ENCODE measurements at regions not wholly inside any gene's neighbourhood (a gene's known extent, or its start where the extent isn't known, plus 50 kb on each side); places are given as distances from the start of the nearest gene placed in this dataset.

- Histone ChIP-seq H3K36me3 (no peaks in the 10 kb centered on the region), H3K27me3 (ENCODE audit: low read depth) (no peaks in the 10 kb centered on the region), H3K9me3 (replicated peaks) (no peaks in the 10 kb centered on the region), H3K4me1 (no peaks in the 10 kb centered on the region), H3K27ac (replicated peaks) (no peak overlapping the region), H3K4me3 (no peak overlapping the region)
- intact Hi-C loops (cut with micrococcal nuclease) = no loop called here
- no peak for DNase-seq
- TF ChIP-seq, protein P1, sequence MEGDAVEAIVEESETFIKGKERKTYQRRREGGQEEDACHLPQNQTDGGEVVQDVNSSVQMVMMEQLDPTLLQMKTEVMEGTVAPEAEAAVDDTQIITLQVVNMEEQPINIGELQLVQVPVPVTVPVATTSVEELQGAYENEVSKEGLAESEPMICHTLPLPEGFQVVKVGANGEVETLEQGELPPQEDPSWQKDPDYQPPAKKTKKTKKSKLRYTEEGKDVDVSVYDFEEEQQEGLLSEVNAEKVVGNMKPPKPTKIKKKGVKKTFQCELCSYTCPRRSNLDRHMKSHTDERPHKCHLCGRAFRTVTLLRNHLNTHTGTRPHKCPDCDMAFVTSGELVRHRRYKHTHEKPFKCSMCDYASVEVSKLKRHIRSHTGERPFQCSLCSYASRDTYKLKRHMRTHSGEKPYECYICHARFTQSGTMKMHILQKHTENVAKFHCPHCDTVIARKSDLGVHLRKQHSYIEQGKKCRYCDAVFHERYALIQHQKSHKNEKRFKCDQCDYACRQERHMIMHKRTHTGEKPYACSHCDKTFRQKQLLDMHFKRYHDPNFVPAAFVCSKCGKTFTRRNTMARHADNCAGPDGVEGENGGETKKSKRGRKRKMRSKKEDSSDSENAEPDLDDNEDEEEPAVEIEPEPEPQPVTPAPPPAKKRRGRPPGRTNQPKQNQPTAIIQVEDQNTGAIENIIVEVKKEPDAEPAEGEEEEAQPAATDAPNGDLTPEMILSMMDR (IDR thresholded peaks at IDR 0.05; ENCODE audit: borderline replicate concordance) = no peak
These were observed 139.4 kb downstream of the CEBPB start for GRCh38 chr20:50329981-50330503.

DNA sequence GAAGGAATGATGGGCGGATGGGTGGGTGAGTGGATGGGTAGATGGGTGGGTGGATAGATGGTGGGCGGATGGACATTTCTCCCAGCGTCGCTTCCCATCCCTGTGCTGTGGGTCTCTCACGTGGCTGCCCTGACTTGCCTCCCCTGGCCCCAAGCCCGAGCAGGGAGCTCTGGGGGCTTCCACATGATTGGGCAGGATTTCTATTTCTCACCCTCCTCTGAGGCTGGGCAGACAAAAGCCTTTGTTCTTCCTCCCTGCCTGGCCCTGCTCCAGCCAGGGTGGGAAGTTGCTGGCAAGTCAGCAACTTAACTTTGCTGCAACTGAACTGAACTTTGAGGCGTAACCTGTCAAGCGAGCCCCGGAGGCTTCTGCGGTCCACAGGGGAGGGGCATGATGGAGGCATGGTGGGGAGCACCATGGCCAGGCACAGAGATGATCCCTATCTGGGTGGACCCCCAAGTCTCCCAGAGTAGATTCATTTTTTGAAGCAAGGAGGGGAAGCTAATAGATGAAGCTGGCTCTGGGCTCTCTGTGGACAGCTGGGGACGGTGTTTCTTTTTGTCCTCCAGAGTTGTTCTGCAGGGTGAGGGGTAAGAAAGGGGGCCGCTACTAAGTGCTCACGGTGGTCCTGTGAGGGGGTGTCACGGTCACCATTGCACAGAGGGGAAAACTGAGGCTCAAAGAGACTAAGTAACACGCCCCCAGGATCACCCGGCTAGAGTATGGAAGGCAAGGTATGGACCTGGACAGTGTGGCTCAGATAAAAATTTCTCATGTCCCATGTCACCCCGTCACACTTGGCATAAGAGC lies 140.1 kb downstream of the CEBPB start:
- H3K36me3 ChIP-seq = no peaks in the 10 kb centered on the region
- H3K27ac ChIP-seq (replicated peaks) = no peak overlapping the region
- no peaks in the 10 kb centered on the region for H3K9me3 ChIP-seq (replicated peaks)
- H3K4me1 ChIP-seq = no peaks in the 10 kb centered on the region
- intact Hi-C loops (cut with micrococcal nuclease) = no loop called here
- TF ChIP-seq, protein P1 (IDR thresholded peaks at IDR 0.05; ENCODE audit: borderline replicate concordance) = no peak
- DNase-seq = no peak
- no peak overlapping the region for H3K4me3 ChIP-seq
- H3K27me3 ChIP-seq (ENCODE audit: low read depth) = no peaks in the 10 kb centered on the region

DNA sequence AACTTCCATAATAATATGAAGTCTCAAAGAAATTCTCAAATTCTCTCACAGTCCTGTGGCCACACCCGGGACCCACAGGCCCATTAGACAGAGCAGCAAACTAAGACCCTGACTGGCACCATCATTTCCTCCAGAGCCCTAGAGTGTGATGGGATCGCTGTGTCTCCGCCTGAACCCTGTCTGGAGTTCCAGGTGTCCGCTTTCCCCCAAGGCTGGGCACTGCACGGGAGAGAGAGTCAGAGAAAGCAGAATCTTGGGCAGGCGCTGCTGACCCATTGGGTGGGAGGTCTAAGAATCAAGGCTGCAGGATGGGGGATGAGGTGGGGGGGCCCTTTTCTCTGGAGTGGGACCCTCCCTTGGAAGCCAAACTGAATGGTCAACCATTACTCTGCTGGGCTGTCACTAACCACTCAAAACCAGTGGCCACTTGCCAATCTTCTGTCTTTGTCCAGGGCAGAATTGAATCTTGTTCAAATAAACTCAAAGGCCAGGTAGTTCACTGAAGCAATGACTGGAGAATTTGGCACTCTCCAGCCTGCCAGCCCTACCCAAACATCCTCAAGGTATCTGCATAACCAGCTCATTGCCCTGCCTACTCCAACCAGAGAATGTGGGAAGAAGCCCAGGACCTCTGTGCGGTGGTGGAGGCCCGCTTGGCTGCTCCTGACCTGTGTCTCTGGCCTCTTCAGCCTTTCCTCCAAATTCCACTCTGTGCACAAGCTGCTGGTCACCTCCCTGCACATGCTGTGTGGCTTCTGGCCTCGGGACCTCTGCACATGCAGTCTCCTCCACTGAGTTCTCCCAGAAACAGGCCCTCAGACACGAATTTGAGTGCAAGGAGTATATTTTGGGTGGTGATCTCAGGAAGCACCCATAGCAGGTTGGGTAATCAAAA lies 141.1 kb downstream of the CEBPB start:
- DNase-seq = no peak
- H3K9me3 ChIP-seq (replicated peaks) = no peaks in the 10 kb centered on the region
- H3K27me3 ChIP-seq (ENCODE audit: low read depth) = no peaks in the 10 kb centered on the region
- intact Hi-C loops (cut with micrococcal nuclease) = no loop called here
- H3K4me1 ChIP-seq = no peaks in the 10 kb centered on the region
- no peak overlapping the region for H3K4me3 ChIP-seq
- H3K36me3 ChIP-seq = no peaks in the 10 kb centered on the region
- H3K27ac ChIP-seq (replicated peaks) = no peak overlapping the region
- TF ChIP-seq, protein P1 (IDR thresholded peaks at IDR 0.05; ENCODE audit: borderline replicate concordance) = no peak

- no peaks in the 10 kb centered on the region for H3K36me3 ChIP-seq
- H3K27me3 ChIP-seq (ENCODE audit: low read depth) = no peaks in the 10 kb centered on the region
- no peak for DNase-seq
- H3K9me3 ChIP-seq (replicated peaks) = no peaks in the 10 kb centered on the region
- TF ChIP-seq, protein P1 (IDR thresholded peaks at IDR 0.05; ENCODE audit: borderline replicate concordance) = no peak
- intact Hi-C loops (cut with micrococcal nuclease) = no loop called here
- no peak overlapping the region for H3K4me3 ChIP-seq
- H3K27ac ChIP-seq (replicated peaks) = no peak overlapping the region
- H3K4me1 ChIP-seq = no peaks in the 10 kb centered on the region
These were observed 141.9 kb downstream of the CEBPB start for GRCh38 chr20:50332491-50332980.

DNA sequence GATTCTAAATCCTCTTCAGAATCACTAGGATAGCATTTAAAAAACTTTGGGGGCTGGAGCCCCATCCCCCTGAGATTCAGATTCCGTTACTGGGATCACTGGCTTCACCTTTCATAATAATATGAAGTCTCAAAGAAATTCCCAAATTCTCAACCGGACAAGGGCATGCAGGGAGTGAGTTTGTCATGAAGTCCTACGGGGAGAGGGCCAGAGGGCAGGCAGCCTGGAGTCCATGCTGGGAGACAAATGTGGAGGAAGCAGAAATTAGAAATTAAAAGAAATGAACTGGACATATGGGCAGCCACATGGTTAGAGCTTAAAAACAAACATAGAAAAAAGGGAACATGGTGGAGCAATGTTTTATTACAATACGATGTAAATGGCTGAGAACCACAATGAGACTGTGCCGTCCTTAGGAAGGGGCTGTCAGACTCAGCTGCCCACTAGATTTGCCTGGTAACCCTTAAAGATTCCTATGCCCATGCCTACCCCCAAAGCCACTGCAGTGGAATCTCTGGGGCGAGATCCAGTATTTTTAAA lies 142.6 kb downstream of the CEBPB start:
- TF ChIP-seq, protein P1 (IDR thresholded peaks at IDR 0.05; ENCODE audit: borderline replicate concordance) = no peak
- no peaks in the 10 kb centered on the region for H3K36me3 ChIP-seq
- DNase-seq = no peak
- H3K4me3 ChIP-seq = no peak overlapping the region
- no peak overlapping the region for H3K27ac ChIP-seq (replicated peaks)
- H3K9me3 ChIP-seq (replicated peaks) = no peaks in the 10 kb centered on the region
- H3K27me3 ChIP-seq (ENCODE audit: low read depth) = no peaks in the 10 kb centered on the region
- H3K4me1 ChIP-seq = no peaks in the 10 kb centered on the region
- intact Hi-C loops (cut with micrococcal nuclease) = no loop called here

Measured in left ventricle myocardium inferior (tissue), 1 donor.